ENCODE measurements at regions not wholly inside any gene's neighbourhood (a gene's known extent, or its start where the extent isn't known, plus 50 kb on each side); places are given as distances from the start of the nearest gene placed in this dataset.

DNA sequence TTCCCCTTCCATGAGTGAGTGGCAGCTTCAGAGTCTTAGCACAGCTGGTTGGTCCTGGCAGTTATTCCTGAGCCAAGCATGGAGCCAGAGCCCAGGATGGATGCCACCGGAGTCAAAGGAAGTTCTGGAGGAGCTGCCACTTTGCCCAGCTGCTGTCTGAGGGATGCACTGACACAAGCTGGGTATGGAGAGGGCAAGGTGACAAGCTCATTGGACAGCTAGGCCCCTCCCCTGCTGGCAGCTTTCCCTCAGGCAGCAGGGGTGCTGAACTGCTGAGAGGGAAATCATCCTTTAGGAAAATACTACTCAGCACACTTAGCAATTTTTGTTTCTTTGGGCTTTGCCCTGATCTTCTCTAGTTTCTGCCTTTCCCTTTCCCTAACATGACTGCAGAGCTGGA lies 99.3 kb upstream of the SESN3 start:
- TF ChIP-seq, protein P1, sequence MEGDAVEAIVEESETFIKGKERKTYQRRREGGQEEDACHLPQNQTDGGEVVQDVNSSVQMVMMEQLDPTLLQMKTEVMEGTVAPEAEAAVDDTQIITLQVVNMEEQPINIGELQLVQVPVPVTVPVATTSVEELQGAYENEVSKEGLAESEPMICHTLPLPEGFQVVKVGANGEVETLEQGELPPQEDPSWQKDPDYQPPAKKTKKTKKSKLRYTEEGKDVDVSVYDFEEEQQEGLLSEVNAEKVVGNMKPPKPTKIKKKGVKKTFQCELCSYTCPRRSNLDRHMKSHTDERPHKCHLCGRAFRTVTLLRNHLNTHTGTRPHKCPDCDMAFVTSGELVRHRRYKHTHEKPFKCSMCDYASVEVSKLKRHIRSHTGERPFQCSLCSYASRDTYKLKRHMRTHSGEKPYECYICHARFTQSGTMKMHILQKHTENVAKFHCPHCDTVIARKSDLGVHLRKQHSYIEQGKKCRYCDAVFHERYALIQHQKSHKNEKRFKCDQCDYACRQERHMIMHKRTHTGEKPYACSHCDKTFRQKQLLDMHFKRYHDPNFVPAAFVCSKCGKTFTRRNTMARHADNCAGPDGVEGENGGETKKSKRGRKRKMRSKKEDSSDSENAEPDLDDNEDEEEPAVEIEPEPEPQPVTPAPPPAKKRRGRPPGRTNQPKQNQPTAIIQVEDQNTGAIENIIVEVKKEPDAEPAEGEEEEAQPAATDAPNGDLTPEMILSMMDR (IDR thresholded peaks at IDR 0.05), result no peak
- no peak for TF ChIP-seq SIN3A (IDR thresholded peaks at IDR 0.05; ENCODE audit: borderline replicate concordance, insufficient read depth, low read depth, low read length)
- no peak for TF ChIP-seq TCF7L2 (IDR thresholded peaks at IDR 0.05; ENCODE audit: low read depth, low read length)
- TF ChIP-seq POLR2AphosphoS5 (IDR thresholded peaks at IDR 0.05; ENCODE audit: low read depth, low read length), result no peak

All from Panc1 (cell line).